HG02610 (cell line): ENCODE measurements at regions not wholly inside any gene's neighbourhood (a gene's known extent, or its start where the extent isn't known, plus 50 kb on each side); places are given as distances from the start of the nearest gene placed in this dataset.
"Not testable (repeated sequence)": the region's sequence is repeated elsewhere in the genome, so short reads cannot be mapped to it uniquely, and the experiment has no call there.

ENCODE experiments used
- ATAC-seq: cut with Tn5 transposase; IDR thresholded peaks from one replicate; pipeline ENCODE4 v1.9.1; 2021; ENCODE audit warnings: mild to moderate bottlenecking, moderate library complexity; ENCODE audit not compliant: unreplicated experiment

GRCh38 chr7:65069476-65069875 lies 63.0 kb upstream of the ERV3-1 start:
- ATAC-seq, result not testable (repeated sequence)

DNA sequence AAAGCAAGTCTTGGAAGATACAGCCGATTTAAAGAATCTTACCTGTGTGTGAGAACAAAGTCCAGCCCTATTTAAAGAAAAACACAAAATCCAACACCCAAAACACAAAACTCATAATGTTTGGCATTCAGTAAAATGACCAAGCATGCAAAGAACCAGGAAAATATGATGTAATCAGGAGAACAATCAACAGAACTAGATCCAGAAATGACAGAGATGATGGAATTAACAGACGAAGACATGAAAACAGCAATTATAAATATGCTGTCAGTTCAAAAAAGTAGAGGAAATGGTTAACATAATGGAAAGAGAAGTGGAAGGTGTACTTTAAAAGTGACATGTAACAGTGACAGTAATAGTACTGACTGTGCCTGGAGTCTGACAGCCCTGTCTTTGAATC lies 56.1 kb upstream of the ERV3-1 start:
- ATAC-seq, result not testable (repeated sequence)

DNA sequence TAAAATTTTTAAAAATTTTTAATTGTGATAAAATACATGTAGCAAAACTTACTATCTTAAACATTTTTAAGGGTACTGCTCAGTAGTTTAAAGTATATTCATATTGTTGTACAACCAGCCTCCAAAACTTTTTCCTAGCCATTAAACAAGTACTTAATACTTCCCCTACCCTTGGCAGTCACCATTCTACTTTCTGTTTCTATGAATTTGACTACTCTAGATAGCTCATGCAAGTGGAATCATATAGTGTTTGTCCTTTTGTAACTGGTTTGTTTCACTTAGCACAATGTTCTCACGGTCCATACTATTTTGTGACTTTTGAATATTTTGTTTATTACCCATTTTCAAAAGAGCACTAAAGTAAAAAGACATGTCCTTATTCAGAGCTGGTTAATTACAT lies 52.8 kb upstream of the ERV3-1 start:
- peak; percentile 53 for ATAC-seq
